ENCODE measurements at regions not wholly inside any gene's neighbourhood (a gene's known extent, or its start where the extent isn't known, plus 50 kb on each side); places are given as distances from the start of the nearest gene placed in this dataset.

- ATAC-seq (ENCODE audit: low read depth) (no peak), DNase-seq (ENCODE audit: low spot score in 2 of 2) (no peak)
- peaks cover 2% of the 10 kb centered on the region for H3K27me3 Mint-ChIP-seq
- no peaks in the 10 kb centered on the region for H3K36me3 Mint-ChIP-seq
- H3K4me1 Mint-ChIP-seq: no peaks in the 10 kb centered on the region
- H3K4me3 Mint-ChIP-seq: no peak overlapping the region
- peaks cover 1% of the 10 kb centered on the region for H3K9me3 Mint-ChIP-seq
- no peak overlapping the region for H3K27ac Mint-ChIP-seq
Measured at GRCh38 chr15:37791693-37792092, 142.7 kb upstream of the TMCO5A start.

GRCh38 chr15:37792351-37792750 is 142.1 kb upstream of the TMCO5A start:
- ATAC-seq (ENCODE audit: low read depth): no peak
- no peaks in the 10 kb centered on the region for H3K36me3 Mint-ChIP-seq
- no peak overlapping the region for H3K27ac Mint-ChIP-seq

GRCh38 chr15:37793851-37794250 is 140.6 kb upstream of the TMCO5A start:
- Mint-ChIP-seq H3K9me3 (peaks cover 1% of the 10 kb centered on the region), H3K4me3 (no peak overlapping the region), H3K4me1 (no peaks in the 10 kb centered on the region), H3K27me3 (peaks cover 2% of the 10 kb centered on the region), H3K36me3 (no peaks in the 10 kb centered on the region), H3K27ac (no peak overlapping the region)
- ATAC-seq (ENCODE audit: low read depth) (no peak), DNase-seq (ENCODE audit: low spot score in 2 of 2) (no peak)

More at GRCh38 chr15:37792351-37792750, 142.1 kb upstream of the TMCO5A start:
- Mint-ChIP-seq H3K4me3 (no peak overlapping the region), H3K27me3 (peaks cover 2% of the 10 kb centered on the region), H3K4me1 (no peaks in the 10 kb centered on the region), H3K9me3 (peaks cover 1% of the 10 kb centered on the region)
- no peak for DNase-seq (ENCODE audit: low spot score in 2 of 2)

- H3K27me3 Mint-ChIP-seq: peaks cover 2% of the 10 kb centered on the region
- no peak overlapping the region for H3K4me3 Mint-ChIP-seq
Measured at GRCh38 chr15:37794947-37795346, 139.5 kb upstream of the TMCO5A start.

GRCh38 chr15:37801529-37801928 is 132.9 kb upstream of the TMCO5A start:
- no peaks in the 10 kb centered on the region for H3K4me1 Mint-ChIP-seq
- no peaks in the 10 kb centered on the region for H3K36me3 Mint-ChIP-seq
- no peak for ATAC-seq (ENCODE audit: low read depth)
- H3K27ac Mint-ChIP-seq: no peak overlapping the region
- H3K9me3 Mint-ChIP-seq: no peaks in the 10 kb centered on the region
- peaks cover 3% of the 10 kb centered on the region for H3K27me3 Mint-ChIP-seq
- no peak overlapping the region for H3K4me3 Mint-ChIP-seq
- no peak for DNase-seq (ENCODE audit: low spot score in 2 of 2)

More at GRCh38 chr15:37794947-37795346, 139.5 kb upstream of the TMCO5A start:
- Mint-ChIP-seq H3K36me3 (no peaks in the 10 kb centered on the region), H3K27ac (no peak overlapping the region), H3K4me1 (no peaks in the 10 kb centered on the region), H3K9me3 (peaks cover 1% of the 10 kb centered on the region)
- DNase-seq (ENCODE audit: low spot score in 2 of 2): no peak
- no peak for ATAC-seq (ENCODE audit: low read depth)

- Mint-ChIP-seq H3K4me3 (no peak overlapping the region), H3K27me3 (peaks cover 3% of the 10 kb centered on the region), H3K4me1 (no peaks in the 10 kb centered on the region), H3K27ac (no peak overlapping the region), H3K36me3 (no peaks in the 10 kb centered on the region), H3K9me3 (peaks cover 1% of the 10 kb centered on the region)
- no peak for ATAC-seq (ENCODE audit: low read depth)
- no peak for DNase-seq (ENCODE audit: low spot score in 2 of 2)
Measured at GRCh38 chr15:37806808-37807207, 127.6 kb upstream of the TMCO5A start.

GRCh38 chr15:37810381-37810780 is 124.1 kb upstream of the TMCO5A start:
- Mint-ChIP-seq H3K9me3 (peaks cover 1% of the 10 kb centered on the region), H3K4me3 (no peak overlapping the region), H3K4me1 (no peaks in the 10 kb centered on the region), H3K36me3 (no peaks in the 10 kb centered on the region), H3K27me3 (peaks cover 3% of the 10 kb centered on the region), H3K27ac (no peak overlapping the region)
- ATAC-seq (ENCODE audit: low read depth): no peak
- no peak for DNase-seq (ENCODE audit: low spot score in 2 of 2)

- Mint-ChIP-seq H3K9me3 (peaks cover 1% of the 10 kb centered on the region), H3K4me3 (no peak overlapping the region), H3K27me3 (peaks cover 3% of the 10 kb centered on the region), H3K36me3 (no peaks in the 10 kb centered on the region), H3K4me1 (no peaks in the 10 kb centered on the region), H3K27ac (no peak overlapping the region)
- DNase-seq (ENCODE audit: low spot score in 2 of 2) (no peak), ATAC-seq (ENCODE audit: low read depth) (no peak)
Measured at GRCh38 chr15:37813306-37813705, 121.1 kb upstream of the TMCO5A start.

- no peak overlapping the region for H3K27ac Mint-ChIP-seq
- ATAC-seq (ENCODE audit: low read depth): no peak
Measured at GRCh38 chr15:37814847-37815515, 119.5 kb upstream of the TMCO5A start.

GRCh38 chr15:37818152-37818677 is 116.2 kb upstream of the TMCO5A start:
- DNase-seq (ENCODE audit: low spot score in 2 of 2) (no peak), ATAC-seq (ENCODE audit: low read depth) (no peak)
- Mint-ChIP-seq H3K36me3 (no peaks in the 10 kb centered on the region), H3K27me3 (peaks cover 3% of the 10 kb centered on the region), H3K27ac (no peak overlapping the region), H3K4me3 (no peak overlapping the region), H3K4me1 (no peaks in the 10 kb centered on the region), H3K9me3 (no peaks in the 10 kb centered on the region)

More at GRCh38 chr15:37814847-37815515, 119.5 kb upstream of the TMCO5A start:
- no peak overlapping the region for H3K4me3 Mint-ChIP-seq
- H3K9me3 Mint-ChIP-seq: no peaks in the 10 kb centered on the region
- DNase-seq (ENCODE audit: low spot score in 2 of 2): no peak
- H3K36me3 Mint-ChIP-seq: no peaks in the 10 kb centered on the region
- peaks cover 3% of the 10 kb centered on the region for H3K27me3 Mint-ChIP-seq
- H3K4me1 Mint-ChIP-seq: no peaks in the 10 kb centered on the region

- Mint-ChIP-seq H3K36me3 (no peaks in the 10 kb centered on the region), H3K4me3 (no peak overlapping the region), H3K9me3 (no peaks in the 10 kb centered on the region), H3K27ac (no peak overlapping the region), H3K27me3 (no peaks in the 10 kb centered on the region), H3K4me1 (no peaks in the 10 kb centered on the region)
- no peak for DNase-seq (ENCODE audit: low spot score in 2 of 2)
- no peak for ATAC-seq (ENCODE audit: low read depth)
Measured at GRCh38 chr15:37819191-37819590, 115.2 kb upstream of the TMCO5A start.

GRCh38 chr15:37820380-37821128 is 113.9 kb upstream of the TMCO5A start:
- H3K9me3 Mint-ChIP-seq: no peaks in the 10 kb centered on the region
- H3K27me3 Mint-ChIP-seq: peaks cover 1% of the 10 kb centered on the region
- no peaks in the 10 kb centered on the region for H3K36me3 Mint-ChIP-seq
- no peaks in the 10 kb centered on the region for H3K4me1 Mint-ChIP-seq
- no peak overlapping the region for H3K4me3 Mint-ChIP-seq
- DNase-seq (ENCODE audit: low spot score in 2 of 2) (no peak), ATAC-seq (ENCODE audit: low read depth) (no peak)
- no peak overlapping the region for H3K27ac Mint-ChIP-seq

GRCh38 chr15:37823601-37824275 is 110.7 kb upstream of the TMCO5A start:
- H3K4me3 Mint-ChIP-seq: no peak overlapping the region
- H3K9me3 Mint-ChIP-seq: no peaks in the 10 kb centered on the region
- no peak for ATAC-seq (ENCODE audit: low read depth)
- peaks cover 1% of the 10 kb centered on the region for H3K27me3 Mint-ChIP-seq
- no peaks in the 10 kb centered on the region for H3K4me1 Mint-ChIP-seq
- H3K36me3 Mint-ChIP-seq: no peaks in the 10 kb centered on the region
- H3K27ac Mint-ChIP-seq: no peak overlapping the region
- DNase-seq (ENCODE audit: low spot score in 2 of 2): no peak

- no peaks in the 10 kb centered on the region for H3K4me1 Mint-ChIP-seq
- DNase-seq (ENCODE audit: low spot score in 2 of 2) (no peak), ATAC-seq (ENCODE audit: low read depth) (no peak)
- no peaks in the 10 kb centered on the region for H3K36me3 Mint-ChIP-seq
- no peaks in the 10 kb centered on the region for H3K9me3 Mint-ChIP-seq
- H3K27me3 Mint-ChIP-seq: peaks cover 1% of the 10 kb centered on the region
- no peak overlapping the region for H3K27ac Mint-ChIP-seq
- no peak overlapping the region for H3K4me3 Mint-ChIP-seq
Measured at GRCh38 chr15:37824717-37825382, 109.6 kb upstream of the TMCO5A start.
